OCI-LY1 (cell line): ENCODE measurements at regions not wholly inside any gene's neighbourhood (a gene's known extent, or its start where the extent isn't known, plus 50 kb on each side); places are given as distances from the start of the nearest gene placed in this dataset.

Experiments
- EZH2 ChIP-seq: fragments of 200-600 bp; sonication (generic), shearing (Covaris generic); IDR thresholded peaks from 2 replicates; pipeline ENCODE4 v1.8.0; 2017; ENCODE audit warnings: borderline replicate concordance, mixed run types, mild to moderate bottlenecking, antibody characterized with exemption, low read length, moderate library complexity, mixed read lengths
- TF ChIP-seq, protein P1 (sequence below): fragments of 200-600 bp; sonication (generic), shearing (Covaris generic); IDR thresholded peaks from 2 replicates; pipeline ENCODE4 v1.5.1; 2017; ENCODE audit warnings: mild to moderate bottlenecking, antibody characterized with exemption, low read length, moderate library complexity, mixed read lengths

DNA sequence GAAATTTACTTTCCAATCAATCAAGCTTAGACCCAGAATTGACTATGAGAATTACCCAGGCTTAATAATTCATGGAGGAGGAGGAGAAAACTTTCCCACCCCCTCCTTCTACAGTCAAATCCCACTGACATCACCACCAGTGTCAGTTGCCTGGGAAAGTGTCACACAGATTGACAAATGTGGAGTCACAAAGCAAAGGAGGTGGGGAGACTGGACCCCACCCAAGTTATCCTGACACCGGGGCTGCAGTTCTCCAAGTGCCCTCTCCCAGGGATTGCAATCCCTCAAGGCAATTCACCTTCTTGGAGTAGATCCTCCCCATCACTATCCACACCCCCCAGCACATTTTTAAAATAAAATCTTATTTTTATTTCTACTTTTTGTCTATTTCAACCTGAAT is 100.2 kb upstream of the CDH11 start:
- TF ChIP-seq, protein P1, sequence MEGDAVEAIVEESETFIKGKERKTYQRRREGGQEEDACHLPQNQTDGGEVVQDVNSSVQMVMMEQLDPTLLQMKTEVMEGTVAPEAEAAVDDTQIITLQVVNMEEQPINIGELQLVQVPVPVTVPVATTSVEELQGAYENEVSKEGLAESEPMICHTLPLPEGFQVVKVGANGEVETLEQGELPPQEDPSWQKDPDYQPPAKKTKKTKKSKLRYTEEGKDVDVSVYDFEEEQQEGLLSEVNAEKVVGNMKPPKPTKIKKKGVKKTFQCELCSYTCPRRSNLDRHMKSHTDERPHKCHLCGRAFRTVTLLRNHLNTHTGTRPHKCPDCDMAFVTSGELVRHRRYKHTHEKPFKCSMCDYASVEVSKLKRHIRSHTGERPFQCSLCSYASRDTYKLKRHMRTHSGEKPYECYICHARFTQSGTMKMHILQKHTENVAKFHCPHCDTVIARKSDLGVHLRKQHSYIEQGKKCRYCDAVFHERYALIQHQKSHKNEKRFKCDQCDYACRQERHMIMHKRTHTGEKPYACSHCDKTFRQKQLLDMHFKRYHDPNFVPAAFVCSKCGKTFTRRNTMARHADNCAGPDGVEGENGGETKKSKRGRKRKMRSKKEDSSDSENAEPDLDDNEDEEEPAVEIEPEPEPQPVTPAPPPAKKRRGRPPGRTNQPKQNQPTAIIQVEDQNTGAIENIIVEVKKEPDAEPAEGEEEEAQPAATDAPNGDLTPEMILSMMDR = no peak
- no peak for TF ChIP-seq EZH2
